HEK293 (cell line): ENCODE measurements at regions not wholly inside any gene's neighbourhood (a gene's known extent, or its start where the extent isn't known, plus 50 kb on each side); places are given as distances from the start of the nearest gene placed in this dataset.

Experiments
- CTCF ChIA-PET: fragments of 350-600 bp; formaldehyde crosslinking; extraction: SDS; loops from one replicate; lab custom pipeline; 2021; ENCODE audit warnings: antibody characterized with exemption; lab: Yijun Ruan, JAX
- POLR2A ChIA-PET: fragments of 300-600 bp; formaldehyde crosslinking; extraction: SDS; loops from one replicate; lab custom pipeline; 2020; ENCODE audit warnings: antibody characterized with exemption, inconsistent platforms; lab: Yijun Ruan, JAX
- H3K27ac ChIP-seq: fragments of 200-500 bp; sonication (Bioruptor generic); 2 replicates; pipeline ENCODE4 v1.5.1; 2014; ENCODE audit warnings: low read depth, low read length, control low read depth, inconsistent platforms; ENCODE audit errors: extremely low read depth
- H3K36me3 ChIP-seq, 2 experiments: fragments of 200-500 bp in 1 of 2; sonication (Bioruptor generic) in 1 of 2; 1 replicate in 1 of 2; 2 replicates in 1 of 2; pipeline ENCODE4 v1.5.1; 2014 to 2017; ENCODE audit warnings: inconsistent platforms in 2 of 2, low read length in 2 of 2; ENCODE audit not compliant: control insufficient read depth in 2 of 2, insufficient read depth in 1 of 2
- H3K4me1 ChIP-seq: fragments of 200-500 bp; sonication (Bioruptor generic); 2 replicates; pipeline ENCODE4 v1.5.1; 2014; ENCODE audit warnings: mild to moderate bottlenecking, low read length, inconsistent platforms; ENCODE audit not compliant: control insufficient read depth, insufficient read depth
- H3K4me3 ChIP-seq: 2 replicates; pipeline ENCODE4 v1.5.1; 2011; ENCODE audit warnings: low read depth, mild to moderate bottlenecking, control low read depth, low read length, moderate library complexity
- H3K9me3 ChIP-seq: fragments of 200-500 bp; sonication (Bioruptor generic); 2 replicates; pipeline ENCODE4 v1.5.1; 2014; ENCODE audit warnings: low read depth, low read length, inconsistent platforms; ENCODE audit not compliant: control insufficient read depth, insufficient read depth
- GLI2 ChIP-seq: fragments of 450-650 bp; formaldehyde crosslinking; IDR thresholded peaks from 2 replicates; pipeline ENCODE4; 2017; ENCODE audit warnings: missing biosample characterization, missing genetic modification characterization, low read depth, borderline replicate concordance
- SCRT2 ChIP-seq: fragments of 450-650 bp; formaldehyde crosslinking; IDR thresholded peaks from 2 replicates; pipeline ENCODE4 v1.5.1; 2016; ENCODE audit warnings: missing biosample characterization, missing genetic modification characterization
- ZBTB21 ChIP-seq: fragments of 450-650 bp; formaldehyde crosslinking; IDR thresholded peaks from 2 replicates; pipeline ENCODE4 v1.5.1; 2017; ENCODE audit warnings: missing biosample characterization, missing genetic modification characterization
- ZFHX2 ChIP-seq: fragments of 450-650 bp; formaldehyde crosslinking; conservative IDR thresholded peaks from 2 replicates; pipeline ENCODE4 v1.5.1; 2016; ENCODE audit warnings: missing biosample characterization, missing genetic modification characterization
- ZNF133 ChIP-seq: fragments of 450-650 bp; formaldehyde crosslinking; IDR thresholded peaks from 2 replicates; pipeline ENCODE4 v1.5.1; 2016; ENCODE audit warnings: missing biosample characterization, missing genetic modification characterization
- ZNF184 ChIP-seq: fragments of 450-650 bp; IDR thresholded peaks from 2 replicates; pipeline ENCODE4 v1.5.1; 2018; ENCODE audit warnings: missing biosample characterization, mild to moderate bottlenecking, missing genetic modification characterization
- ZNF202 ChIP-seq: fragments of 450-650 bp; formaldehyde crosslinking; IDR thresholded peaks from 2 replicates; pipeline ENCODE4 v1.5.1; 2016; ENCODE audit warnings: missing biosample characterization, missing genetic modification characterization, borderline replicate concordance
- ZNF26 ChIP-seq: fragments of 450-650 bp; formaldehyde crosslinking; IDR thresholded peaks from 2 replicates; pipeline ENCODE4 v1.5.1; 2016; ENCODE audit warnings: missing biosample characterization, missing genetic modification characterization
- ZNF423 ChIP-seq: fragments of 450-650 bp; formaldehyde crosslinking; IDR thresholded peaks from 2 replicates; pipeline ENCODE4 v1.5.1; 2016; ENCODE audit warnings: missing biosample characterization, missing genetic modification characterization
- ZNF48 ChIP-seq: fragments of 450-650 bp; formaldehyde crosslinking; IDR thresholded peaks from 2 replicates; pipeline ENCODE4 v1.5.1; 2016; ENCODE audit warnings: missing biosample characterization, missing genetic modification characterization
- ZNF488 ChIP-seq: fragments of 450-650 bp; formaldehyde crosslinking; IDR thresholded peaks from 2 replicates; pipeline ENCODE4 v1.5.1; 2016; ENCODE audit warnings: missing biosample characterization, missing genetic modification characterization
- ZNF510 ChIP-seq: fragments of 450-650 bp; formaldehyde crosslinking; IDR thresholded peaks from 2 replicates; pipeline ENCODE4 v1.5.1; 2018; ENCODE audit warnings: mild to moderate bottlenecking, missing genetic modification characterization, missing biosample characterization; ENCODE audit not compliant: insufficient replicate concordance
- ZNF529 ChIP-seq: fragments of 450-650 bp; formaldehyde crosslinking; IDR thresholded peaks from 2 replicates; pipeline ENCODE4 v1.5.1; 2017; ENCODE audit warnings: missing genetic modification characterization, missing biosample characterization; ENCODE audit not compliant: insufficient replicate concordance
- ZNF561 ChIP-seq: fragments of 450-650 bp; IDR thresholded peaks from 2 replicates; pipeline ENCODE4 v1.5.1; 2018; ENCODE audit warnings: missing biosample characterization, missing genetic modification characterization, borderline replicate concordance
- ZNF596 ChIP-seq: fragments of 450-650 bp; IDR thresholded peaks from 2 replicates; pipeline ENCODE4 v1.5.0; 2018; ENCODE audit warnings: missing biosample characterization, mild to moderate bottlenecking, missing genetic modification characterization, moderate library complexity
- ZNF776 ChIP-seq: fragments of 450-650 bp; formaldehyde crosslinking; IDR thresholded peaks from 2 replicates; pipeline ENCODE4 v1.5.0; 2017; ENCODE audit warnings: missing biosample characterization, missing genetic modification characterization, borderline replicate concordance
- ZNF837 ChIP-seq: fragments of 450-650 bp; formaldehyde crosslinking; IDR thresholded peaks from 2 replicates; pipeline ENCODE4 v1.5.1; 2016; ENCODE audit warnings: missing biosample characterization, missing genetic modification characterization
- TF ChIP-seq, protein P1 (sequence below): fragments of 450-650 bp; formaldehyde crosslinking; IDR thresholded peaks from 2 replicates; pipeline ENCODE4 v1.5.1; 2016; ENCODE audit warnings: missing biosample characterization, missing genetic modification characterization
- TF ChIP-seq, protein P2 (sequence below): fragments of 450-650 bp; formaldehyde crosslinking; IDR thresholded peaks from 2 replicates; pipeline ENCODE4 v1.5.1; 2016; ENCODE audit warnings: missing biosample characterization, missing genetic modification characterization
- TF ChIP-seq, protein P3 (sequence below): fragments of 450-650 bp; formaldehyde crosslinking; IDR thresholded peaks from 2 replicates; pipeline ENCODE4 v1.5.1; 2016; ENCODE audit warnings: missing biosample characterization, missing genetic modification characterization
- TF ChIP-seq, protein P4 (sequence below): fragments of 450-650 bp; formaldehyde crosslinking; IDR thresholded peaks from 2 replicates; pipeline ENCODE4 v1.5.1; 2016; ENCODE audit warnings: missing biosample characterization, missing genetic modification characterization

DNA sequence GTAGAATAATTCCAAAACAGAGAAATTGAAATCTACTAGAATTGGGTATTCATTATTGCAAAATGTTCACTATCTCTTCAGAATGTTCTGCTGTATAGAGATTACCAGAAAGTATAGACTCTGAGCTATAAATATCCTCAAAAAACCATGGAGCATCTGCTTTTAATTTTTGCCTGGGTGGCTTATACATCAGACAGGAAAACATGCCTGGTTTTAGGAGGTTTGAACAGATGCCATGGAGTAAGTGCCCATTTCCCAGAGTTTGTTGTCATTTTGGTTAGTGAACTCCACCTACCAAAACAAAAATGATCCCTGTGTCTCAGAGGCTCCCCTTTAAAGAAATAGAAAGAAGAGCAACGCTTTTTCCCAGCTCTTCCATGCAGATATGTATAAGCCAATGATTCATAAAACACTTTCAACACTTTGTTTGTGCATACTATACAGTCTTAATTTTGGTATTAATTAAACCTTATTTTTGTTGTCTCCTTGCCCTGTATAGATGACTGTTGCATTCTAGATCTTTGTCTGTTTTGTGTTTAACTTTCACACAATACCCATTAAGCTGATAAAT, 68.7 kb downstream of the MEPE start:
- ChIA-PET POLR2A (no interaction called here), CTCF (interaction anchor here (0.6 to 0.7 kb wide), 3 partner anchors 46 to 291 kb away, joined by 3 to 4 read pairs (median 3); no protein-coding TSS in a partner anchor)
- no peak overlapping the region for H3K27ac ChIP-seq
- H3K9me3 ChIP-seq: no peaks in the 10 kb centered on the region
- H3K4me3 ChIP-seq: no peak overlapping the region
- H3K36me3 ChIP-seq: no peaks in the 10 kb centered on the region
- TF ChIP-seq ZNF202 (tag by site-specific recombination) (no peak), ZNF776 (tag by site-specific recombination) (no peak), ZNF529 (no peak), ZNF510 (tag by site-specific recombination) (no peak), ZNF423 (tag by site-specific recombination) (no peak), ZNF26 (tag by site-specific recombination) (no peak), ZFHX2 (no peak), ZNF596 (tag by site-specific recombination) (no peak), ZNF133 (tag by site-specific recombination) (no peak), GLI2 (tag by site-specific recombination) (no peak), ZNF837 (no peak), ZNF184 (tag by site-specific recombination) (no peak)
- TF ChIP-seq, protein P1, sequence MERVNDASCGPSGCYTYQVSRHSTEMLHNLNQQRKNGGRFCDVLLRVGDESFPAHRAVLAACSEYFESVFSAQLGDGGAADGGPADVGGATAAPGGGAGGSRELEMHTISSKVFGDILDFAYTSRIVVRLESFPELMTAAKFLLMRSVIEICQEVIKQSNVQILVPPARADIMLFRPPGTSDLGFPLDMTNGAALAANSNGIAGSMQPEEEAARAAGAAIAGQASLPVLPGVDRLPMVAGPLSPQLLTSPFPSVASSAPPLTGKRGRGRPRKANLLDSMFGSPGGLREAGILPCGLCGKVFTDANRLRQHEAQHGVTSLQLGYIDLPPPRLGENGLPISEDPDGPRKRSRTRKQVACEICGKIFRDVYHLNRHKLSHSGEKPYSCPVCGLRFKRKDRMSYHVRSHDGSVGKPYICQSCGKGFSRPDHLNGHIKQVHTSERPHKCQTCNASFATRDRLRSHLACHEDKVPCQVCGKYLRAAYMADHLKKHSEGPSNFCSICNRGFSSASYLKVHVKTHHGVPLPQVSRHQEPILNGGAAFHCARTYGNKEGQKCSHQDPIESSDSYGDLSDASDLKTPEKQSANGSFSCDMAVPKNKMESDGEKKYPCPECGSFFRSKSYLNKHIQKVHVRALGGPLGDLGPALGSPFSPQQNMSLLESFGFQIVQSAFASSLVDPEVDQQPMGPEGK (tag by site-specific recombination): no peak
- TF ChIP-seq, protein P2, sequence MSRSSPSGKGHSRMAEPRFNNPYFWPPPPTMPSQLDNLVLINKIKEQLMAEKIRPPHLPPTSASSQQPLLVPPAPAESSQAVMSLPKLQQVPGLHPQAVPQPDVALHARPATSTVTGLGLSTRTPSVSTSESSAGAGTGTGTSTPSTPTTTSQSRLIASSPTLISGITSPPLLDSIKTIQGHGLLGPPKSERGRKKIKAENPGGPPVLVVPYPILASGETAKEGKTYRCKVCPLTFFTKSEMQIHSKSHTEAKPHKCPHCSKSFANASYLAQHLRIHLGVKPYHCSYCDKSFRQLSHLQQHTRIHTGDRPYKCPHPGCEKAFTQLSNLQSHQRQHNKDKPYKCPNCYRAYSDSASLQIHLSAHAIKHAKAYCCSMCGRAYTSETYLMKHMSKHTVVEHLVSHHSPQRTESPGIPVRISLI (tag by site-specific recombination): no peak
- TF ChIP-seq, protein P3, sequence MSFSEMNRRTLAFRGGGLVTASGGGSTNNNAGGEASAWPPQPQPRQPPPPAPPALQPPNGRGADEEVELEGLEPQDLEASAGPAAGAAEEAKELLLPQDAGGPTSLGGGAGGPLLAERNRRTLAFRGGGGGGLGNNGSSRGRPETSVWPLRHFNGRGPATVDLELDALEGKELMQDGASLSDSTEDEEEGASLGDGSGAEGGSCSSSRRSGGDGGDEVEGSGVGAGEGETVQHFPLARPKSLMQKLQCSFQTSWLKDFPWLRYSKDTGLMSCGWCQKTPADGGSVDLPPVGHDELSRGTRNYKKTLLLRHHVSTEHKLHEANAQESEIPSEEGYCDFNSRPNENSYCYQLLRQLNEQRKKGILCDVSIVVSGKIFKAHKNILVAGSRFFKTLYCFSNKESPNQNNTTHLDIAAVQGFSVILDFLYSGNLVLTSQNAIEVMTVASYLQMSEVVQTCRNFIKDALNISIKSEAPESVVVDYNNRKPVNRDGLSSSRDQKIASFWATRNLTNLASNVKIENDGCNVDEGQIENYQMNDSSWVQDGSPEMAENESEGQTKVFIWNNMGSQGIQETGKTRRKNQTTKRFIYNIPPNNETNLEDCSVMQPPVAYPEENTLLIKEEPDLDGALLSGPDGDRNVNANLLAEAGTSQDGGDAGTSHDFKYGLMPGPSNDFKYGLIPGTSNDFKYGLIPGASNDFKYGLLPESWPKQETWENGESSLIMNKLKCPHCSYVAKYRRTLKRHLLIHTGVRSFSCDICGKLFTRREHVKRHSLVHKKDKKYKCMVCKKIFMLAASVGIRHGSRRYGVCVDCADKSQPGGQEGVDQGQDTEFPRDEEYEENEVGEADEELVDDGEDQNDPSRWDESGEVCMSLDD (tag by site-specific recombination): no peak
- TF ChIP-seq, all 188 proteins: peak for 0
- H3K4me1 ChIP-seq: no peaks in the 10 kb centered on the region

- H3K9me3 ChIP-seq: no peaks in the 10 kb centered on the region
- TF ChIP-seq ZNF488 (tag by site-specific recombination): no peak
- TF ChIP-seq SCRT2 (tag by site-specific recombination): no peak
- TF ChIP-seq, protein P4, sequence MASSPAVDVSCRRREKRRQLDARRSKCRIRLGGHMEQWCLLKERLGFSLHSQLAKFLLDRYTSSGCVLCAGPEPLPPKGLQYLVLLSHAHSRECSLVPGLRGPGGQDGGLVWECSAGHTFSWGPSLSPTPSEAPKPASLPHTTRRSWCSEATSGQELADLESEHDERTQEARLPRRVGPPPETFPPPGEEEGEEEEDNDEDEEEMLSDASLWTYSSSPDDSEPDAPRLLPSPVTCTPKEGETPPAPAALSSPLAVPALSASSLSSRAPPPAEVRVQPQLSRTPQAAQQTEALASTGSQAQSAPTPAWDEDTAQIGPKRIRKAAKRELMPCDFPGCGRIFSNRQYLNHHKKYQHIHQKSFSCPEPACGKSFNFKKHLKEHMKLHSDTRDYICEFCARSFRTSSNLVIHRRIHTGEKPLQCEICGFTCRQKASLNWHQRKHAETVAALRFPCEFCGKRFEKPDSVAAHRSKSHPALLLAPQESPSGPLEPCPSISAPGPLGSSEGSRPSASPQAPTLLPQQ (tag by site-specific recombination): no peak
- no peak for TF ChIP-seq ZNF48 (tag by site-specific recombination)
- TF ChIP-seq ZBTB21 (tag by site-specific recombination): no peak
- TF ChIP-seq ZNF561 (tag by site-specific recombination): no peak
- no peak for TF ChIP-seq ZNF776 (tag by site-specific recombination)
- POLR2A ChIA-PET: no interaction called here
- H3K4me3 ChIP-seq: no peak overlapping the region
- H3K4me1 ChIP-seq: no peaks in the 10 kb centered on the region
- no peak overlapping the region for H3K27ac ChIP-seq
- H3K36me3 ChIP-seq: no peaks in the 10 kb centered on the region
- CTCF ChIA-PET: no interaction called here
These were observed 70.8 kb upstream of the SPP1 start for GRCh38 chr4:87904639-87905160.
